IMR-90 (cell line): ENCODE measurements at regions not wholly inside any gene's neighbourhood (a gene's known extent, or its start where the extent isn't known, plus 50 kb on each side); places are given as distances from the start of the nearest gene placed in this dataset.

Source experiments
- ATAC-seq: fragments of 200-7000 bp; cut with Tn5 transposase; 2 replicates; pipeline ENCODE4 v1.9.1; 2020; ENCODE audit warnings: low read depth, mild to moderate bottlenecking, moderate library complexity
- BruUV-seq: library from RNA; stranded (reverse); fragments of 400-500 nt; replicated peaks from 2 replicates; lab custom pipeline; 2021; lab: Mats Ljungman, UMichigan
- CTCF ChIA-PET: fragments of 300-600 bp; formaldehyde crosslinking; extraction: SDS; loops from one replicate; lab custom pipeline; 2021; ENCODE audit warnings: antibody characterized with exemption; lab: Yijun Ruan, JAX
- POLR2A ChIA-PET: fragments of 300-600 bp; sonication (Branson Sonifier 250); formaldehyde crosslinking; loops from one replicate; lab custom pipeline; 2022; ENCODE audit warnings: antibody characterized with exemption; ENCODE audit not compliant: unreplicated experiment; lab: Charles Lee
- DNase-seq: peaks from one replicate; pipeline ENCODE4 v3.0.0; 2013
- H2AFZ ChIP-seq: replicated peaks from 2 replicates; pipeline ENCODE3; 2013; ENCODE audit warnings: low read length, mild to moderate bottlenecking; ENCODE audit not compliant: poor library complexity
- H2AK5ac ChIP-seq: 2 replicates; pipeline ENCODE4 v1.6.1; 2013; ENCODE audit warnings: low read depth, low read length, inconsistent platforms
- H2AK9ac ChIP-seq: replicated peaks from 2 replicates; pipeline ENCODE3; 2013; ENCODE audit warnings: mild to moderate bottlenecking, low read depth, low read length, moderate library complexity; ENCODE audit not compliant: poor library complexity
- H2BK120ac ChIP-seq: 2 replicates; pipeline ENCODE4 v1.6.1; 2013; ENCODE audit warnings: low read depth, low read length, inconsistent platforms
- H2BK15ac ChIP-seq: 3 replicates; pipeline ENCODE4 v1.6.1; 2013; ENCODE audit warnings: low read depth, low read length, inconsistent platforms
- H2BK20ac ChIP-seq: 2 replicates; pipeline ENCODE4 v1.6.1; 2013; ENCODE audit warnings: low read depth, mild to moderate bottlenecking, inconsistent platforms, low read length, moderate library complexity
- H2BK5ac ChIP-seq: 2 replicates; pipeline ENCODE4 v1.6.1; 2013; ENCODE audit warnings: mild to moderate bottlenecking, low read depth, low read length, inconsistent platforms; ENCODE audit not compliant: poor library complexity, severe bottlenecking
- H3K14ac ChIP-seq: replicated peaks from 2 replicates; pipeline ENCODE4 v1.6.1; 2013; ENCODE audit warnings: low read depth, low read length, inconsistent platforms
- H3K18ac ChIP-seq: 2 replicates; pipeline ENCODE4 v1.6.1; 2013; ENCODE audit warnings: low read depth, low read length, control low read depth
- H3K23ac ChIP-seq: 2 replicates; pipeline ENCODE4 v1.6.1; 2013; ENCODE audit warnings: low read depth, low read length, inconsistent platforms
- H3K27ac ChIP-seq: 2 replicates; pipeline ENCODE4 v1.5.1; 2013; ENCODE audit warnings: mild to moderate bottlenecking, control low read depth, low read length; ENCODE audit not compliant: insufficient read depth
- H3K27me3 ChIP-seq: 2 replicates; pipeline ENCODE4 v1.6.1; 2013; ENCODE audit warnings: low read length; ENCODE audit not compliant: control insufficient read depth, insufficient read depth
- H3K36me3 ChIP-seq: 2 replicates; pipeline ENCODE4 v1.6.1; 2013; ENCODE audit warnings: low read length, mixed read lengths; ENCODE audit not compliant: control insufficient read depth, insufficient read depth
- H3K4ac ChIP-seq: 2 replicates; pipeline ENCODE4 v1.6.1; 2013; ENCODE audit warnings: low read depth, low read length, inconsistent platforms
- H3K4me1 ChIP-seq: 2 replicates; pipeline ENCODE4 v1.6.1; 2013; ENCODE audit warnings: low read length, mixed read lengths; ENCODE audit not compliant: control insufficient read depth, insufficient read depth
- H3K4me2 ChIP-seq: 2 replicates; pipeline ENCODE4 v1.6.1; 2013; ENCODE audit warnings: low read depth, mild to moderate bottlenecking, control low read depth, low read length, moderate library complexity
- H3K4me3 ChIP-seq: 2 replicates; pipeline ENCODE4 v1.5.1; 2013; ENCODE audit warnings: low read depth, mild to moderate bottlenecking, control low read depth, low read length, moderate library complexity; ENCODE audit not compliant: insufficient read depth
- H3K56ac ChIP-seq: 2 replicates; pipeline ENCODE4 v1.6.1; 2013; ENCODE audit warnings: low read length, inconsistent platforms; ENCODE audit not compliant: insufficient read depth; ENCODE audit errors: extremely low read depth
- H3K79me1 ChIP-seq, 2 experiments: 2 replicates each; pipeline ENCODE4 v1.6.1; 2013; ENCODE audit warnings: low read length in 2 of 2, inconsistent platforms in 1 of 2, low read depth in 1 of 2
- H3K9ac ChIP-seq: 2 replicates; pipeline ENCODE4 v1.6.1; 2013; ENCODE audit warnings: low read depth, low read length, control low read depth
- H3K9me1 ChIP-seq: 2 replicates; pipeline ENCODE4 v1.6.1; 2013; ENCODE audit warnings: low read length, inconsistent platforms; ENCODE audit not compliant: insufficient read depth
- H3K9me3 ChIP-seq: 2 replicates; pipeline ENCODE4 v1.6.1; 2013; ENCODE audit warnings: low read length; ENCODE audit not compliant: control insufficient read depth, insufficient read depth
- H4K20me1 ChIP-seq: 2 replicates; pipeline ENCODE4 v1.6.1; 2013; ENCODE audit warnings: low read length, inconsistent platforms; ENCODE audit not compliant: insufficient read depth
- H4K5ac ChIP-seq: 2 replicates; pipeline ENCODE4 v1.6.1; 2013; ENCODE audit warnings: mild to moderate bottlenecking, low read depth, low read length, control low read depth
- H4K8ac ChIP-seq, 2 experiments: 2 replicates each; pipeline ENCODE4 v1.6.1; 2013; ENCODE audit warnings: low read depth in 2 of 2, low read length in 2 of 2, control low read depth in 1 of 2, inconsistent platforms in 1 of 2
- H4K91ac ChIP-seq: 2 replicates; pipeline ENCODE4 v1.6.1; 2013; ENCODE audit warnings: low read depth, low read length, inconsistent platforms; ENCODE audit not compliant: insufficient read depth
- BHLHE40 ChIP-seq: fragments of 150-350 bp; IDR thresholded peaks from 2 replicates; pipeline ENCODE4 v1.6.1; 2016; ENCODE audit warnings: mild to moderate bottlenecking, low read depth, low read length
- CHD1 ChIP-seq: IDR thresholded peaks from 2 replicates; pipeline ENCODE4 v1.6.1; 2012; ENCODE audit warnings: low read depth, low read length, improper control_type of control experiment
- FOS ChIP-seq: fragments of 150-350 bp; IDR thresholded peaks from 2 replicates; pipeline ENCODE4 v1.6.1; 2016; ENCODE audit warnings: low read depth, low read length
- MAFK ChIP-seq: IDR thresholded peaks from 2 replicates; pipeline ENCODE4 v1.6.1; 2012; ENCODE audit warnings: low read depth, low read length, improper control_type of control experiment
- NFE2L2 ChIP-seq: fragments of 150-350 bp; IDR thresholded peaks from 2 replicates; pipeline ENCODE4 v1.6.1; 2016; ENCODE audit warnings: low read depth, mild to moderate bottlenecking, low read length
- RCOR1 ChIP-seq: IDR thresholded peaks from 2 replicates; pipeline ENCODE4 v1.6.1; 2012; ENCODE audit warnings: mild to moderate bottlenecking, low read length, improper control_type of control experiment; ENCODE audit not compliant: insufficient replicate concordance
- WGBS, 2 experiments: methylation state at CpG; one replicate each; pipeline versions ENCODE4 v1.1.5 to v1.1.7; 2013; ENCODE audit warnings: missing lambda C conversion rate in 2 of 2; ENCODE audit not compliant: insufficient read length in 1 of 2; ENCODE audit errors: extremely low coverage in 2 of 2; 5-methylcytosine and 5-hydroxymethylcytosine counted together
- dilution Hi-C: fragments of 300-500 bp; cut with HindIII; formaldehyde crosslinking; loops from one replicate; pipeline ENCODE4 v1.14.3; 2018; ENCODE audit warnings: low sequenced_read_pairs; ENCODE audit not compliant: unreplicated experiment
- in situ Hi-C: fragments of 300-500 bp; cut with MboI; formaldehyde crosslinking; loops from 3 replicates; pipeline ENCODE4 v1.14.3; 2019; ENCODE audit warnings: low sequenced_read_pairs, inconsistent platforms, mixed read lengths
- intact Hi-C: fragments of 100-400 bp; cut with micrococcal nuclease; formaldehyde crosslinking; loops from 2 replicates; pipeline ENCODE4 v1.10.0; 2022

DNA sequence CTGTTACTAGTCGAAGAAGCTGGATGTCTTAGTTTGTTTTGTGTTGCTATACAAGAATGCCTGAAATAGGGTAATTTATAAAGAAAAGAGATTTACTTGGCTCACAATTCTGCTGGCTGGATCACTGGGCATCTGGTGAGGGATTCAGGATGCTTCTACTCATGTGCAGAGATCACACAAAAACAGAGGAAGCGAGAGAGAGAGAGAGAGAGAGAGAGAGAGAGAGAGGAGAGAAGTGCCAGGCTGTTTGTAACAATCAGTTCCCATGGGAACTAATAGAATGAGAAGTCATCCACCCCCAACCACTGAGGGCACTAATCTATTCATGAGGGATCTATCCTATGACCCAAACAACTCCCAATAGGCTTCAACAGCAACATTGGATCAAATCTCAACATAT lies 66.2 kb upstream of the FAM9A start:
- TF ChIP-seq BHLHE40 (no peak), NFE2L2 (no peak), RCOR1 (no peak), MAFK (no peak), CHD1 (no peak), FOS (no peak)
- no peak overlapping the region for H3K23ac ChIP-seq

More for the DNA sequence above, 66.2 kb upstream of the FAM9A start:
- H3K18ac ChIP-seq = peak overlapping the region; percentile 18; the same call in 1 of the 2 replicates
- H3K36me3 ChIP-seq = no peaks in the 10 kb centered on the region
- ChIA-PET POLR2A (no interaction called here), CTCF (no interaction called here)
- no peak overlapping the region for H2AK5ac ChIP-seq
- dilution Hi-C loops (no loop called here), in situ Hi-C loops (no loop called here), intact Hi-C loops (loop anchor here (5.0 to 10.0 kb wide), 2 partner anchors 477 to 595 kb away; no protein-coding TSS in a partner anchor)
- H3K9ac ChIP-seq = no peak overlapping the region
- H3K4ac ChIP-seq = no peak overlapping the region
- no peaks in the 10 kb centered on the region; the same call in 1 of the 2 replicates for H3K9me1 ChIP-seq
- peak overlapping the region; percentile 60; the same call in 2 of the 3 replicates for H2BK15ac ChIP-seq
- peak overlapping the region; percentile 93; the same call in 1 of the 2 replicates for H3K27ac ChIP-seq
- H3K4me2 ChIP-seq = no peak overlapping the region
- H4K20me1 ChIP-seq = no peaks in the 10 kb centered on the region
- no peak overlapping the region for H3K14ac ChIP-seq
- H3K4me3 ChIP-seq = no peak overlapping the region
- no peak overlapping the region for H2AFZ ChIP-seq
- 40% methylated on average over 1 of the region's 2 CpGs; no CpG with 5 or more reads in 1 of the 2 experiments for WGBS, 2 experiments
- peaks cover 6% of the 10 kb centered on the region for H3K4me1 ChIP-seq
- H4K91ac ChIP-seq = peak overlapping the region; percentile 23; the same call in 1 of the 2 replicates
- H2AK9ac ChIP-seq = no peak overlapping the region
- no peak overlapping the region for H3K56ac ChIP-seq
- H3K27me3 ChIP-seq = no peaks in the 10 kb centered on the region
- peak overlapping the region in 1 of 2 experiments; percentile 14; a peak in 1 of 4 replicates for H4K8ac ChIP-seq
- DNase-seq (peak; percentile 10), ATAC-seq (no peak)
- H2BK5ac ChIP-seq = no peak overlapping the region
- H3K79me1 ChIP-seq = no peaks in the 10 kb centered on the region
- no peak overlapping the region for H4K5ac ChIP-seq
- 0 out of 2 replicates have a peak overlapping the region, but pooled peaks have one; percentile 50 for H2BK20ac ChIP-seq
- no peaks in the 10 kb centered on the region for H3K9me3 ChIP-seq
- no TSS peak for BruUV-seq
- no peak overlapping the region for H2BK120ac ChIP-seq
